ENCODE measurements at regions not wholly inside any gene's neighbourhood (a gene's known extent, or its start where the extent isn't known, plus 50 kb on each side); places are given as distances from the start of the nearest gene placed in this dataset.

GRCh38 chr7:136293272-136293671, 316.1 kb upstream of the MTPN start:
- TF ChIP-seq ESRRA (IDR thresholded peaks at IDR 0.05; ENCODE audit: borderline replicate concordance, low read length), result no peak
- TF ChIP-seq POLR2A (IDR thresholded peaks at IDR 0.05; ENCODE audit: low read length), result no peak
